A673 (cell line): ENCODE measurements at regions not wholly inside any gene's neighbourhood (a gene's known extent, or its start where the extent isn't known, plus 50 kb on each side); places are given as distances from the start of the nearest gene placed in this dataset.
"Not testable (repeated sequence)": the region's sequence is repeated elsewhere in the genome, so short reads cannot be mapped to it uniquely, and the experiment has no call there.

Source experiments
- BruUV-seq: library from RNA; stranded (reverse); fragments of 400-500 nt; replicated peaks from 2 replicates; lab custom pipeline; 2021; lab: Mats Ljungman, UMichigan
- CTCF ChIA-PET: fragments of 300-600 bp; sonication (Branson Sonifier 250); formaldehyde crosslinking; loops from one replicate; lab custom pipeline; 2022; ENCODE audit warnings: antibody characterized with exemption; lab: Charles Lee
- POLR2A ChIA-PET: fragments of 300-600 bp; sonication (Branson Sonifier 250); formaldehyde crosslinking; loops from one replicate; lab custom pipeline; 2022; ENCODE audit warnings: antibody characterized with exemption; ENCODE audit not compliant: low non-redundant PET; lab: Charles Lee
- DNase-seq: peaks from one replicate; pipeline ENCODE4 v3.0.0-alpha.2; 2015; ENCODE audit warnings: low spot score
- H3K27ac ChIP-seq: fragments of 200-600 bp; sonication (generic); 2 replicates; pipeline ENCODE4 v1.5.1; 2016; ENCODE audit warnings: mixed run types, low read depth, mild to moderate bottlenecking, mixed read lengths, antibody characterized with exemption, low read length; ENCODE audit not compliant: poor library complexity, severe bottlenecking
- H3K27me3 ChIP-seq: fragments of 200-600 bp; sonication (generic); replicated peaks from 2 replicates; pipeline ENCODE4 v1.6.1; 2017; ENCODE audit warnings: mixed run types, low read depth, mild to moderate bottlenecking, mixed read lengths, antibody characterized with exemption, low read length; ENCODE audit not compliant: insufficient read depth, poor library complexity
- H3K36me3 ChIP-seq: fragments of 200-600 bp; sonication (generic); 2 replicates; pipeline ENCODE4 v1.6.1; 2016; ENCODE audit warnings: mixed run types, mild to moderate bottlenecking, mixed read lengths, antibody characterized with exemption, low read length; ENCODE audit not compliant: insufficient read depth, poor library complexity, severe bottlenecking
- H3K4me1 ChIP-seq: fragments of 200-600 bp; sonication (generic); 2 replicates; pipeline ENCODE4 v1.6.1; 2017; ENCODE audit warnings: mixed run types, mild to moderate bottlenecking, mixed read lengths, antibody characterized with exemption, low read length; ENCODE audit not compliant: insufficient read depth, poor library complexity, severe bottlenecking
- H3K4me3 ChIP-seq: fragments of 200-600 bp; sonication (generic); 2 replicates; pipeline ENCODE4 v1.5.1; 2016; ENCODE audit warnings: low read depth, mixed run types, mild to moderate bottlenecking, mixed read lengths, low read length; ENCODE audit not compliant: poor library complexity, severe bottlenecking
- H3K9me3 ChIP-seq: fragments of 200-600 bp; sonication (generic); 2 replicates; pipeline ENCODE4 v1.6.1; 2016; ENCODE audit warnings: mixed run types, low read depth, mild to moderate bottlenecking, mixed read lengths, antibody characterized with exemption, low read length; ENCODE audit not compliant: poor library complexity, severe bottlenecking
- CTCF ChIP-seq: fragments of 300-800, 200-600 bp; sonication (generic); conservative IDR thresholded peaks from 2 replicates; pipeline ENCODE4 v1.5.1; 2017; ENCODE audit warnings: low read depth, mild to moderate bottlenecking, antibody characterized with exemption, low read length, moderate library complexity, mixed read lengths
- EZH2 ChIP-seq: fragments of 200-600 bp; sonication (generic); IDR thresholded peaks from 2 replicates; pipeline ENCODE4 v1.6.1; 2017; ENCODE audit warnings: borderline replicate concordance, low read depth, mild to moderate bottlenecking, mixed read lengths, antibody characterized with exemption, low read length; ENCODE audit not compliant: poor library complexity, severe bottlenecking
- intact Hi-C: fragments of 100-400 bp; cut with micrococcal nuclease; formaldehyde crosslinking; loops from one replicate; pipeline ENCODE4 v1.10.0; 2022; ENCODE audit not compliant: unreplicated experiment

- no peak for DNase-seq
- Histone ChIP-seq H3K4me3 (no peak overlapping the region), H3K9me3 (peaks cover 10% of the 10 kb centered on the region), H3K36me3 (no peaks in the 10 kb centered on the region), H3K4me1 (no peaks in the 10 kb centered on the region), H3K27ac (no peak overlapping the region), H3K27me3 (peaks cover 20% of the 10 kb centered on the region)
- CTCF ChIA-PET: interaction anchor here (0.6 kb wide), 1 partner anchor 438 kb away, joined by 3 read pairs; no protein-coding TSS in a partner anchor
- no TSS peak for BruUV-seq
- POLR2A ChIA-PET: no interaction called here
- intact Hi-C loops: no loop called here
- TF ChIP-seq EZH2 (no peak), CTCF (no peak)
These were observed 89.8 kb upstream of the ACKR3 start for GRCh38 chr2:236479814-236480213.

GRCh38 chr2:236483102-236483501 lies 86.5 kb upstream of the ACKR3 start:
- no peaks in the 10 kb centered on the region for H3K36me3 ChIP-seq
- H3K4me1 ChIP-seq: no peaks in the 10 kb centered on the region
- H3K27me3 ChIP-seq: peaks cover 15% of the 10 kb centered on the region
- BruUV-seq: no TSS peak
- ChIA-PET POLR2A (no interaction called here), CTCF (no interaction called here)
- no peak for DNase-seq
- H3K9me3 ChIP-seq: peaks cover 10% of the 10 kb centered on the region
- no peak for TF ChIP-seq EZH2
- TF ChIP-seq CTCF: no peak
- intact Hi-C loops: no loop called here
- no peak overlapping the region for H3K4me3 ChIP-seq
- H3K27ac ChIP-seq: no peak overlapping the region

- TF ChIP-seq CTCF (no peak), EZH2 (no peak)
- ChIA-PET POLR2A (no interaction called here), CTCF (no interaction called here)
- peaks cover 15% of the 10 kb centered on the region for H3K27me3 ChIP-seq
- no TSS peak for BruUV-seq
- no peaks in the 10 kb centered on the region for H3K4me1 ChIP-seq
- DNase-seq: no peak
- no peaks in the 10 kb centered on the region for H3K36me3 ChIP-seq
- no peak overlapping the region for H3K27ac ChIP-seq
- no peak overlapping the region for H3K4me3 ChIP-seq
- H3K9me3 ChIP-seq: peaks cover 3% of the 10 kb centered on the region
- intact Hi-C loops: no loop called here
These were observed 84.1 kb upstream of the ACKR3 start for GRCh38 chr2:236485519-236485918.

- POLR2A ChIA-PET, CTCF ChIA-PET, BruUV-seq: not testable (repeated sequence)
These were observed 80.5 kb upstream of the ACKR3 start for GRCh38 chr2:236489083-236489482.

More at GRCh38 chr2:236489083-236489482, 80.5 kb upstream of the ACKR3 start:
- intact Hi-C loops, H3K9me3 ChIP-seq, H3K4me1 ChIP-seq, H3K36me3 ChIP-seq, H3K4me3 ChIP-seq, H3K27ac ChIP-seq, H3K27me3 ChIP-seq, DNase-seq: not testable (repeated sequence)
